ENCODE measurements at regions not wholly inside any gene's neighbourhood (a gene's known extent, or its start where the extent isn't known, plus 50 kb on each side); places are given as distances from the start of the nearest gene placed in this dataset.

- TF ChIP-seq POLR2A (IDR thresholded peaks at IDR 0.05) (no peak), CTCF (IDR thresholded peaks at IDR 0.05) (no peak), EP300 (IDR thresholded peaks at IDR 0.05) (no peak)
Observed at GRCh38 chr11:37115963-37116362, 517.9 kb upstream of the RAG2 start.

Measured in ovary (tissue), 3 donors.